HG03039 (cell line): ENCODE measurements at regions not wholly inside any gene's neighbourhood (a gene's known extent, or its start where the extent isn't known, plus 50 kb on each side); places are given as distances from the start of the nearest gene placed in this dataset.

Source experiments
- ATAC-seq: cut with Tn5 transposase; IDR thresholded peaks from one replicate; pipeline ENCODE4 v1.9.1; 2021; ENCODE audit warnings: mild to moderate bottlenecking, moderate library complexity; ENCODE audit not compliant: unreplicated experiment

GRCh38 chr10:83957168-83957947 lies 182.0 kb upstream of the GHITM start:
- ATAC-seq: no peak

- no peak for ATAC-seq
Measured at GRCh38 chr10:83959328-83959727, 180.0 kb upstream of the GHITM start.

GRCh38 chr10:83960125-83960524 lies 179.2 kb upstream of the GHITM start:
- ATAC-seq: no peak

GRCh38 chr10:83961620-83962019 lies 177.7 kb upstream of the GHITM start:
- no peak for ATAC-seq

- no peak for ATAC-seq
Measured at GRCh38 chr10:83963446-83963845, 175.9 kb upstream of the GHITM start.

GRCh38 chr10:83965473-83965872 lies 173.8 kb upstream of the GHITM start:
- no peak for ATAC-seq

GRCh38 chr10:83968052-83968451 lies 171.3 kb upstream of the GHITM start:
- ATAC-seq: no peak

GRCh38 chr10:83978681-83979383 lies 160.5 kb upstream of the GHITM start:
- no peak for ATAC-seq

- no peak for ATAC-seq
Measured at GRCh38 chr10:83982812-83983211, 156.5 kb upstream of the GHITM start.

GRCh38 chr10:83983578-83984255 lies 155.6 kb upstream of the GHITM start:
- no peak for ATAC-seq

GRCh38 chr10:83984256-83984640 lies 155.1 kb upstream of the GHITM start:
- ATAC-seq: no peak

- no peak for ATAC-seq
Measured at GRCh38 chr10:83986800-83987199, 152.5 kb upstream of the GHITM start.

GRCh38 chr10:83987216-83987615 lies 152.1 kb upstream of the GHITM start:
- no peak for ATAC-seq

GRCh38 chr10:83988435-83988834 lies 150.9 kb upstream of the GHITM start:
- no peak for ATAC-seq

- peak; percentile 93 for ATAC-seq
Measured at GRCh38 chr10:83990126-83990525, 149.2 kb upstream of the GHITM start.

GRCh38 chr10:83991986-83992753 lies 147.1 kb upstream of the GHITM start:
- peak; percentile 33 for ATAC-seq

GRCh38 chr10:83994325-83994724 lies 145.0 kb upstream of the GHITM start:
- ATAC-seq: no peak

GRCh38 chr10:83995738-83996331 lies 143.5 kb upstream of the GHITM start:
- ATAC-seq: no peak

- no peak for ATAC-seq
Measured at GRCh38 chr10:84004221-84004620, 135.1 kb upstream of the GHITM start.

- no peak for ATAC-seq
Measured at GRCh38 chr10:84005403-84005802, 133.9 kb upstream of the GHITM start.

GRCh38 chr10:84007482-84007881 lies 131.8 kb upstream of the GHITM start:
- no peak for ATAC-seq
